Chondrocyte (in vitro differentiated cells): ENCODE measurements at regions not wholly inside any gene's neighbourhood (a gene's known extent, or its start where the extent isn't known, plus 50 kb on each side); places are given as distances from the start of the nearest gene placed in this dataset.

Source experiments
- DNase-seq: peaks from one replicate; pipeline ENCODE4 v3.0.0; 2021; ENCODE audit warnings: mixed read lengths, low spot score
- H3K27ac Mint-ChIP-seq: one replicate; pipeline ENCODE4 v1.8.0; 2021; ENCODE audit warnings: mild to moderate bottlenecking, moderate library complexity, mixed read lengths; ENCODE audit not compliant: unreplicated experiment
- H3K27me3 Mint-ChIP-seq: 2 replicates; pipeline ENCODE4 v1.8.0; 2021; ENCODE audit warnings: low read depth, mixed read lengths
- H3K36me3 Mint-ChIP-seq: 2 replicates; pipeline ENCODE4 v1.8.0; 2021; ENCODE audit warnings: low read depth, mixed read lengths
- H3K4me1 Mint-ChIP-seq: 2 replicates; pipeline ENCODE4 v1.8.0; 2021; ENCODE audit warnings: low read depth, mild to moderate bottlenecking, mixed read lengths
- H3K4me3 Mint-ChIP-seq: one replicate; pipeline ENCODE4 v1.8.0; 2021; ENCODE audit warnings: mild to moderate bottlenecking, moderate library complexity, mixed read lengths; ENCODE audit not compliant: unreplicated experiment
- H3K9me3 Mint-ChIP-seq: 2 replicates; pipeline ENCODE4 v1.8.0; 2021; ENCODE audit warnings: low read depth, mixed read lengths
- TF ChIP-seq, protein P1 (sequence below): fragments of 200-600 bp; sonication (generic); IDR thresholded peaks from 2 replicates; pipeline ENCODE4 v1.5.0; 2021; ENCODE audit warnings: antibody characterized with exemption, mild to moderate bottlenecking, moderate library complexity

DNA sequence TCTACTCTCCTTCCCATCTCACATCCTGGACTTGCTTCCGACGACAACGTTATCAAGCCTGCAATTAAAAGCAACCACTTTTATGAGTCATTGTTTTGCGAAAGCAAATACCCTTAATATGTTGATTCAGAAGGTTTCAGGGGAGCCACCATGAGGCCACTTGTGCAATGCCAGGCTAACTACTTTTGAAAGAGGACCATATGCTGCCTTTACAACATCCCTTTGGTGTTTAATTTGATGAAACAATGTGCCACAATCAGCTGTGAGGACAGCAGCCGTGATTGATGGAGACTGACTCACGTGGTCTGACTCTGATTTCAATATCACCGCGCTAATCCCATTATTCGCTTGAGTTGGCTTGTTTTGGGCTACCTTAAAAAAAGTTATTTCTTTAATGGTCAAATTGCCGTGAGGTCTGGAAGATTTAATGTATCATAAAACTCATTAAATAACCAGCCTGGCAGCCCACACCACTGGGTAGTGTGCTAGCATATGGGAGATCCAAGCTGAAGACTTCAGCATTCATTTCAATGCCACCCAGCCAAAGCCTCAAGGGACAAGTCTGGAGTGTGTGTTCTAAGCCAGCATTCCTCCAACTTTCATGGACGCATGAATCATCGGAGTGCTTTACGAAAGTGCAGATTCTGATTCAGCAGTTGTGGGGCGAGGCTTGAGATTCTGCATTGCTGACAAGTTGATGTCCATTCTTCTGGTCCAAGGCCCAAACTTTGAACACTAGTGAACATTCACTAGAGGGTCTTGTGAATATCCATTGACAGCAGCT, 73.3 kb upstream of the PAXBP1 start:
- Mint-ChIP-seq H3K27ac (no peak overlapping the region), H3K36me3 (no peaks in the 10 kb centered on the region), H3K4me3 (no peak overlapping the region), H3K27me3 (peaks cover 23% of the 10 kb centered on the region), H3K4me1 (no peaks in the 10 kb centered on the region), H3K9me3 (no peaks in the 10 kb centered on the region)
- no peak for DNase-seq
- TF ChIP-seq, protein P1, sequence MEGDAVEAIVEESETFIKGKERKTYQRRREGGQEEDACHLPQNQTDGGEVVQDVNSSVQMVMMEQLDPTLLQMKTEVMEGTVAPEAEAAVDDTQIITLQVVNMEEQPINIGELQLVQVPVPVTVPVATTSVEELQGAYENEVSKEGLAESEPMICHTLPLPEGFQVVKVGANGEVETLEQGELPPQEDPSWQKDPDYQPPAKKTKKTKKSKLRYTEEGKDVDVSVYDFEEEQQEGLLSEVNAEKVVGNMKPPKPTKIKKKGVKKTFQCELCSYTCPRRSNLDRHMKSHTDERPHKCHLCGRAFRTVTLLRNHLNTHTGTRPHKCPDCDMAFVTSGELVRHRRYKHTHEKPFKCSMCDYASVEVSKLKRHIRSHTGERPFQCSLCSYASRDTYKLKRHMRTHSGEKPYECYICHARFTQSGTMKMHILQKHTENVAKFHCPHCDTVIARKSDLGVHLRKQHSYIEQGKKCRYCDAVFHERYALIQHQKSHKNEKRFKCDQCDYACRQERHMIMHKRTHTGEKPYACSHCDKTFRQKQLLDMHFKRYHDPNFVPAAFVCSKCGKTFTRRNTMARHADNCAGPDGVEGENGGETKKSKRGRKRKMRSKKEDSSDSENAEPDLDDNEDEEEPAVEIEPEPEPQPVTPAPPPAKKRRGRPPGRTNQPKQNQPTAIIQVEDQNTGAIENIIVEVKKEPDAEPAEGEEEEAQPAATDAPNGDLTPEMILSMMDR, result no peak

DNA sequence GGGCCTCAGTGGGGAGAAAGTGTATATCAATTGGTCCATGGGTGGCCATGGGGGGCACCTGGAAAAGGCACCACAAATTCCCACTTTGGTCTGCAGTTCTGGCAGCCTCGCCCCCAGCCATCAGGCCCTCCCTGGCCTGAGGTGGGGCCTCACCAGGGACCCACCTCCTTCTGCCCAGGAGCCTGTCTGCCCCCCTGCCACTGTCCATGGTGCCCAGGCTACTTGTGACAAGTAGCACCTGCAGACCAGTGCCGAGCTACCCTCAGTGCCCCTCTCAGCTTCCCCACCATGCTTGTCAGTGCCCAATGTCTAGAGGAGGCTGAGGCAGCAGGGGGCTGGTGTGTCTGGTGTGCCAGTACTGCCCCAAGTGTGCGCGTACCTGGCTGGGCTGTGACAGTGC, 87.1 kb upstream of the PAXBP1 start:
- TF ChIP-seq, protein P1, result no peak
- no peaks in the 10 kb centered on the region for H3K4me1 Mint-ChIP-seq
- H3K4me3 Mint-ChIP-seq, result no peak overlapping the region
- no peak overlapping the region for H3K27ac Mint-ChIP-seq
- no peaks in the 10 kb centered on the region for H3K36me3 Mint-ChIP-seq
- no peak for DNase-seq
- H3K9me3 Mint-ChIP-seq, result no peaks in the 10 kb centered on the region
- H3K27me3 Mint-ChIP-seq, result peaks cover 29% of the 10 kb centered on the region

DNA sequence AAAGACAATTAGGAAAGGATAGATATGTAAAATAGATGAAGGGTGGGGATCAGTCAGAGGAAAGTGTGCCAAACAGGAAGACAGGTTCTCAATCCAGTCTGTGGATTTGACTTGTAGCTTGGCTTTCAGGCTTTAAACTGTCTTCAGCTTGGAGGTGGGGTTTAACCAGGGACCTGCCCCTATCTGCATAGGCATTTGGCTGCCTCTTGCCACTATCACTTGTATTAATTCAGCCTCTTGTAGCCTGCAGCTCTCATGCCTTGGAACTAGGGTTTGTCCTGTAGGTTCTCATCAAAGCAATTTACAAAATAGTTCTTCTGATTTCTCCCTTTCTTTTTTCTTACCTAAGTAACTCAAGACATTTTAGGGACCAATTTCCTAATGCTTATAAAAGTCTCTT, 88.8 kb upstream of the PAXBP1 start:
- Mint-ChIP-seq H3K9me3 (no peaks in the 10 kb centered on the region), H3K27me3 (peaks cover 35% of the 10 kb centered on the region)

DNA sequence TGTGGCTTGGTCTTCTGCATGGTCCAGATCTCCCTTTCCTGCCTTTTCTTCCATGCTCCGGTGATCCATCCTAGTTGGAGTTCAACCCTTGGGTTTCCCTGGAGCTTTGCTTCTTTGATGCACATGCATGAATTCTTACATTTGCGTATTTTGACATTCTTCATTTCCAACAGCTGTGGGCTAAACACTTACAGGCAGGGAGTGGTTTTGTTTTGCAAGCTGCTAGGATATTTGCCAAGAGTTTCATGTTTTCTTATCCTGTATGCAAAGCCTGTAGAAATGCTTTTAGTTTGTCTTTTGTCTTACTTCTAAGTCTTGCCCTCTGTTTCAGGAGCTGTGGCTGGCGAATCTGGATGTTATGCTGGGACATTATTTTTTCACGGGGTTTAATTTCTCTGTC, 90.3 kb upstream of the PAXBP1 start:
- Mint-ChIP-seq H3K4me3 (no peak overlapping the region), H3K27me3 (peaks cover 38% of the 10 kb centered on the region), H3K9me3 (no peaks in the 10 kb centered on the region), H3K4me1 (no peaks in the 10 kb centered on the region), H3K36me3 (no peaks in the 10 kb centered on the region), H3K27ac (no peak overlapping the region)
- DNase-seq, result no peak
- TF ChIP-seq, protein P1, result no peak

More for the DNA sequence above, 88.8 kb upstream of the PAXBP1 start:
- TF ChIP-seq, protein P1, result no peak
- no peaks in the 10 kb centered on the region for H3K4me1 Mint-ChIP-seq
- no peak overlapping the region for H3K4me3 Mint-ChIP-seq
- H3K36me3 Mint-ChIP-seq, result no peaks in the 10 kb centered on the region
- no peak overlapping the region for H3K27ac Mint-ChIP-seq
- DNase-seq, result no peak

DNA sequence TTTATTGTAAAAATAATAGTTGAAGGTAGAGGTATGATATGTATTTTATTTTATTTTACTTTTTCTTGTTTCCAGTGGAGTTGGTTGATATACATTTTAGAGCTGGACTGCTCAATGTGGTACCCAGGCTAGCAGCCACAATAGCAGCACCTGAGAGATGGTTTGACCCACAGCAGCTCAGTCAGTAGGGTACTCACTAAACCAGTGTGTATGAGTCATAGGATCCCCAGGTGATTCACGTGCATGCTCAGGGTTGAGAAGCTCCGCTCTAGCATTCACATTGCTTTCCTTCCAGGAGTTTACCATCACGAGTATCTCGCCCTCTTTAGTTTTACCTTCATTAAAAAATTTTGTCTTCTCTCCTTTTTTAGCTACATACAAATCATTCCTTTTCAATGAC, 96.0 kb upstream of the PAXBP1 start:
- Mint-ChIP-seq H3K4me3 (no peak overlapping the region), H3K4me1 (no peaks in the 10 kb centered on the region), H3K27me3 (peaks cover 45% of the 10 kb centered on the region), H3K27ac (no peak overlapping the region), H3K36me3 (no peaks in the 10 kb centered on the region), H3K9me3 (no peaks in the 10 kb centered on the region)
- TF ChIP-seq, protein P1, result no peak
- DNase-seq, result no peak
